ENCODE measurements at regions not wholly inside any gene's neighbourhood (a gene's known extent, or its start where the extent isn't known, plus 50 kb on each side); places are given as distances from the start of the nearest gene placed in this dataset.

GRCh38 chr11:80163441-80163840 is 722.6 kb upstream of the TENM4 start:
- no peak for DNase-seq

GRCh38 chr11:80163011-80163410 is 722.2 kb upstream of the TENM4 start:
- no peak for DNase-seq

- DNase-seq = no peak
Measured at GRCh38 chr11:80162387-80162786, 721.6 kb upstream of the TENM4 start.

- no peak for DNase-seq
Measured at GRCh38 chr11:80157447-80157846, 716.6 kb upstream of the TENM4 start.

GRCh38 chr11:80156062-80156461 is 715.2 kb upstream of the TENM4 start:
- DNase-seq = no peak

- peak; percentile 4 for DNase-seq
Measured at GRCh38 chr11:80155412-80156017, 714.7 kb upstream of the TENM4 start.

- no peak for DNase-seq
Measured at GRCh38 chr11:80146232-80146631, 705.4 kb upstream of the TENM4 start.

GRCh38 chr11:80144897-80145594 is 704.2 kb upstream of the TENM4 start:
- DNase-seq = no peak

- no peak for DNase-seq
Measured at GRCh38 chr11:80136991-80137390, 696.2 kb upstream of the TENM4 start.

GRCh38 chr11:80129396-80129795 is 688.6 kb upstream of the TENM4 start:
- DNase-seq = no peak

GRCh38 chr11:80122211-80122610 is 681.4 kb upstream of the TENM4 start:
- DNase-seq = no peak

GRCh38 chr11:80118073-80118472 is 677.2 kb upstream of the TENM4 start:
- no peak for DNase-seq

GRCh38 chr11:80116796-80117195 is 676.0 kb upstream of the TENM4 start:
- DNase-seq = no peak

- DNase-seq = no peak
Measured at GRCh38 chr11:80109652-80110051, 668.8 kb upstream of the TENM4 start.

- DNase-seq = no peak
Measured at GRCh38 chr11:80109031-80109430, 668.2 kb upstream of the TENM4 start.

- no peak for DNase-seq
Measured at GRCh38 chr11:80107415-80107814, 666.6 kb upstream of the TENM4 start.

GRCh38 chr11:80104191-80104590 is 663.4 kb upstream of the TENM4 start:
- no peak for DNase-seq

- DNase-seq = no peak
Measured at GRCh38 chr11:80103142-80103859, 662.5 kb upstream of the TENM4 start.

GRCh38 chr11:80097146-80097545 is 656.3 kb upstream of the TENM4 start:
- no peak for DNase-seq

GRCh38 chr11:80096736-80097135 is 655.9 kb upstream of the TENM4 start:
- DNase-seq = no peak

- no peak for DNase-seq
Measured at GRCh38 chr11:80086496-80087055, 645.7 kb upstream of the TENM4 start.

GRCh38 chr11:80085563-80085962 is 644.7 kb upstream of the TENM4 start:
- DNase-seq = no peak

GRCh38 chr11:80084608-80085007 is 643.8 kb upstream of the TENM4 start:
- no peak for DNase-seq

GRCh38 chr11:80083531-80083951 is 642.7 kb upstream of the TENM4 start:
- no peak for DNase-seq
